RWPE2 (cell line): ENCODE measurements at regions not wholly inside any gene's neighbourhood (a gene's known extent, or its start where the extent isn't known, plus 50 kb on each side); places are given as distances from the start of the nearest gene placed in this dataset.

Experiments
- ATAC-seq: fragments of 200-7000 bp; cut with Tn5 transposase; 3 replicates; pipeline ENCODE4 v1.9.1; 2021; ENCODE audit warnings: low read depth
- DNase-seq: peaks from one replicate; pipeline ENCODE4 v3.0.0-alpha.2; 2020; ENCODE audit warnings: low spot score
- H3K27ac ChIP-seq: fragments of 450-650 bp; 2 replicates; pipeline ENCODE4 v1.5.1; 2017; ENCODE audit warnings: mild to moderate bottlenecking; ENCODE audit not compliant: poor library complexity, severe bottlenecking
- H3K27me3 ChIP-seq: fragments of 250-450 bp; sonication (Bioruptor Pico); 2 replicates; pipeline ENCODE4 v1.5.1; 2021; ENCODE audit warnings: mild to moderate bottlenecking, moderate library complexity; ENCODE audit not compliant: insufficient read depth, poor library complexity, severe bottlenecking
- H3K36me3 ChIP-seq: fragments of 250-450 bp; sonication (Bioruptor Pico); 2 replicates; pipeline ENCODE4 v1.5.1; 2020; ENCODE audit warnings: low read depth, mild to moderate bottlenecking, moderate library complexity
- H3K4me1 ChIP-seq: fragments of 250-450 bp; sonication (Bioruptor Pico); 2 replicates; pipeline ENCODE4 v1.5.1; 2021; ENCODE audit warnings: mild to moderate bottlenecking, moderate library complexity; ENCODE audit not compliant: insufficient read depth, poor library complexity, severe bottlenecking
- H3K4me3 ChIP-seq: fragments of 250-450 bp; sonication (Bioruptor Pico); 2 replicates; pipeline ENCODE4 v1.5.1; 2021; ENCODE audit warnings: mild to moderate bottlenecking, moderate library complexity; ENCODE audit not compliant: severe bottlenecking
- H3K9me3 ChIP-seq: fragments of 250-450 bp; sonication (Bioruptor Pico); 2 replicates; pipeline ENCODE4 v1.5.1; 2021; ENCODE audit warnings: mild to moderate bottlenecking, moderate library complexity; ENCODE audit not compliant: severe bottlenecking
- TF ChIP-seq, protein P1 (sequence below): fragments of 450-650 bp; IDR thresholded peaks from one replicate; pipeline ENCODE4 v1.5.1; 2017; ENCODE audit warnings: mild to moderate bottlenecking, moderate library complexity; ENCODE audit not compliant: poor library complexity, severe bottlenecking

- DNase-seq (no peak), ATAC-seq (no peak)
- Histone ChIP-seq H3K36me3 (no peaks in the 10 kb centered on the region), H3K27ac (no peak overlapping the region), H3K9me3 (no peaks in the 10 kb centered on the region), H3K4me1 (no peaks in the 10 kb centered on the region), H3K4me3 (no peak overlapping the region), H3K27me3 (no peaks in the 10 kb centered on the region)
- TF ChIP-seq, protein P1, sequence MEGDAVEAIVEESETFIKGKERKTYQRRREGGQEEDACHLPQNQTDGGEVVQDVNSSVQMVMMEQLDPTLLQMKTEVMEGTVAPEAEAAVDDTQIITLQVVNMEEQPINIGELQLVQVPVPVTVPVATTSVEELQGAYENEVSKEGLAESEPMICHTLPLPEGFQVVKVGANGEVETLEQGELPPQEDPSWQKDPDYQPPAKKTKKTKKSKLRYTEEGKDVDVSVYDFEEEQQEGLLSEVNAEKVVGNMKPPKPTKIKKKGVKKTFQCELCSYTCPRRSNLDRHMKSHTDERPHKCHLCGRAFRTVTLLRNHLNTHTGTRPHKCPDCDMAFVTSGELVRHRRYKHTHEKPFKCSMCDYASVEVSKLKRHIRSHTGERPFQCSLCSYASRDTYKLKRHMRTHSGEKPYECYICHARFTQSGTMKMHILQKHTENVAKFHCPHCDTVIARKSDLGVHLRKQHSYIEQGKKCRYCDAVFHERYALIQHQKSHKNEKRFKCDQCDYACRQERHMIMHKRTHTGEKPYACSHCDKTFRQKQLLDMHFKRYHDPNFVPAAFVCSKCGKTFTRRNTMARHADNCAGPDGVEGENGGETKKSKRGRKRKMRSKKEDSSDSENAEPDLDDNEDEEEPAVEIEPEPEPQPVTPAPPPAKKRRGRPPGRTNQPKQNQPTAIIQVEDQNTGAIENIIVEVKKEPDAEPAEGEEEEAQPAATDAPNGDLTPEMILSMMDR: no peak
Observed at GRCh38 chr1:238221738-238222137, 331.0 kb upstream of the ZP4 start.

DNA sequence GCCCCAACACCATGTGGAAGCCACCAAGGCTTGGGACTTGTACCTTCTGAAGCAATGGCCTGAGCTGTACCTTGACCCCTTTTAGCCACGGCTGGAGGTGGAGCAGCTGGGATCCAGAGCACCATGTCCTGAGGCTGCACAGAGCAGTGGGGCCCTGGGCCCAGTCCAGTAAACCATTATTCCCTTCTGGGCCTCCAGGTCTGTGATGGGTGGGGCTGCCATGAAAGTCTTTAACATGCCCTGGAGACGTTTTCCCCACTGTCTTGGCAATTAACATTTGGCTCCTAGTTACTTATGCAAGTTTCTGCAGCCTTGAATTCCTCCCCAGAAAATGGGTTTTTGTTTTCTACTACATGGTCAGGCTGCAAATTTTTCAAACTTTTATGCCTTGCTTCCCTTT lies 323.7 kb upstream of the ZP4 start:
- H3K27ac ChIP-seq: no peak overlapping the region
- no peak overlapping the region for H3K4me3 ChIP-seq
- no peaks in the 10 kb centered on the region for H3K4me1 ChIP-seq
- DNase-seq (no peak), ATAC-seq (no peak)
- no peaks in the 10 kb centered on the region for H3K27me3 ChIP-seq
- no peaks in the 10 kb centered on the region for H3K9me3 ChIP-seq
- H3K36me3 ChIP-seq: no peaks in the 10 kb centered on the region
- TF ChIP-seq, protein P1: no peak

GRCh38 chr1:238205045-238205662 lies 314.4 kb upstream of the ZP4 start:
- ATAC-seq (no peak), DNase-seq (no peak)
- H3K36me3 ChIP-seq: no peaks in the 10 kb centered on the region
- H3K4me1 ChIP-seq: no peaks in the 10 kb centered on the region
- H3K9me3 ChIP-seq: no peaks in the 10 kb centered on the region
- H3K27ac ChIP-seq: no peak overlapping the region
- TF ChIP-seq, protein P1: no peak
- no peak overlapping the region for H3K4me3 ChIP-seq
- no peaks in the 10 kb centered on the region for H3K27me3 ChIP-seq

GRCh38 chr1:238201992-238202391 lies 311.3 kb upstream of the ZP4 start:
- H3K36me3 ChIP-seq: no peaks in the 10 kb centered on the region
- TF ChIP-seq, protein P1: no peak
- no peaks in the 10 kb centered on the region for H3K27me3 ChIP-seq
- no peaks in the 10 kb centered on the region for H3K9me3 ChIP-seq
- ATAC-seq (no peak), DNase-seq (no peak)
- no peak overlapping the region for H3K27ac ChIP-seq
- H3K4me3 ChIP-seq: no peak overlapping the region
- no peaks in the 10 kb centered on the region for H3K4me1 ChIP-seq

- TF ChIP-seq, protein P1: no peak
- no peaks in the 10 kb centered on the region for H3K9me3 ChIP-seq
- DNase-seq (no peak), ATAC-seq (no peak)
- no peaks in the 10 kb centered on the region for H3K36me3 ChIP-seq
- H3K4me3 ChIP-seq: no peak overlapping the region
- H3K27me3 ChIP-seq: no peaks in the 10 kb centered on the region
- H3K4me1 ChIP-seq: no peaks in the 10 kb centered on the region
- no peak overlapping the region for H3K27ac ChIP-seq
Observed at GRCh38 chr1:238199325-238199724, 308.6 kb upstream of the ZP4 start.
